OCI-LY7 (cell line): ENCODE measurements at regions not wholly inside any gene's neighbourhood (a gene's known extent, or its start where the extent isn't known, plus 50 kb on each side); places are given as distances from the start of the nearest gene placed in this dataset.
A peak's percentile ranks its signal among the peaks of the same experiment; 100 is the strongest.
"Not testable (repeated sequence)": the region's sequence is repeated elsewhere in the genome, so short reads cannot be mapped to it uniquely, and the experiment has no call there.

ENCODE experiments used
- BruUV-seq: library from RNA; stranded (reverse); fragments of 400-500 nt; replicated peaks from 2 replicates; lab custom pipeline; 2021; lab: Mats Ljungman, UMichigan
- CTCF ChIA-PET: fragments of 300-600 bp; sonication (Branson Sonifier 250); formaldehyde crosslinking; loops from one replicate; lab custom pipeline; 2022; ENCODE audit warnings: antibody characterized with exemption; ENCODE audit not compliant: unreplicated experiment; lab: Charles Lee
- POLR2A ChIA-PET: fragments of 300-600 bp; sonication (Branson Sonifier 250); formaldehyde crosslinking; loops from one replicate; lab custom pipeline; 2022; ENCODE audit warnings: antibody characterized with exemption; lab: Charles Lee
- DNase-seq: peaks from one replicate; pipeline ENCODE4 v3.0.0-alpha.2; 2015; ENCODE audit warnings: low spot score
- H2AFZ ChIP-seq: fragments of 200-600 bp; sonication (generic), shearing (Covaris generic); 2 replicates; pipeline ENCODE4 v1.6.1; 2014; ENCODE audit warnings: mild to moderate bottlenecking, antibody characterized with exemption, low read length, moderate library complexity
- H3K27ac ChIP-seq: fragments of 200-600 bp; sonication (generic); 2 replicates; pipeline ENCODE4 v1.5.1; 2014; ENCODE audit warnings: mixed run types, low read depth, mild to moderate bottlenecking, moderate library complexity, low read length, inconsistent platforms; ENCODE audit not compliant: poor library complexity, severe bottlenecking
- H3K36me3 ChIP-seq: fragments of 200-600 bp; sonication (generic); 2 replicates; pipeline ENCODE4 v1.6.1; 2014; ENCODE audit warnings: mild to moderate bottlenecking, antibody characterized with exemption, low read length, moderate library complexity, mixed read lengths; ENCODE audit not compliant: insufficient read depth
- H3K4me1 ChIP-seq: fragments of 200-600 bp; sonication (generic); 2 replicates; pipeline ENCODE4 v1.5.1; 2014; ENCODE audit warnings: mild to moderate bottlenecking, low read length; ENCODE audit not compliant: insufficient read depth, poor library complexity, severe bottlenecking
- H3K4me2 ChIP-seq: fragments of 200-600 bp; sonication (generic); 2 replicates; pipeline ENCODE4 v1.6.1; 2014; ENCODE audit warnings: mild to moderate bottlenecking, low read length
- H3K4me3 ChIP-seq: fragments of 200-600 bp; sonication (generic); 2 replicates; pipeline ENCODE4 v1.5.1; 2014; ENCODE audit warnings: mild to moderate bottlenecking, low read depth, low read length; ENCODE audit not compliant: poor library complexity, severe bottlenecking
- H3K79me2 ChIP-seq: fragments of 200-600 bp; sonication (generic); 2 replicates; pipeline ENCODE4 v1.6.1; 2016; ENCODE audit warnings: low read depth, mild to moderate bottlenecking, low read length, moderate library complexity, mixed read lengths; ENCODE audit not compliant: insufficient read depth
- H3K9me2 ChIP-seq: fragments of 200-600 bp; sonication (generic); 2 replicates; pipeline ENCODE4 v1.6.1; 2016; ENCODE audit warnings: mild to moderate bottlenecking, low read length, mixed read lengths; ENCODE audit not compliant: insufficient read depth
- H3K9me3 ChIP-seq: fragments of 200-600 bp; sonication (generic); 2 replicates; pipeline ENCODE4 v1.6.1; 2014; ENCODE audit warnings: mild to moderate bottlenecking, mixed run types, low read length, mixed read lengths
- H4K20me1 ChIP-seq: fragments of 200-600 bp; sonication (generic); 2 replicates; pipeline ENCODE4 v1.6.1; 2014; ENCODE audit warnings: mild to moderate bottlenecking, antibody characterized with exemption, low read length, moderate library complexity, mixed read lengths; ENCODE audit not compliant: insufficient read depth
- CTCF ChIP-seq: fragments of 200-600 bp; sonication (generic); conservative IDR thresholded peaks from 2 replicates; pipeline ENCODE4 v1.5.1; 2014; ENCODE audit warnings: mild to moderate bottlenecking, antibody characterized with exemption, low read length, moderate library complexity, mixed read lengths
- EZH2phosphoT487 ChIP-seq: fragments of 200-600 bp; sonication (generic); IDR thresholded peaks from 2 replicates; pipeline ENCODE4 v1.6.1; 2018; ENCODE audit warnings: low read depth, borderline replicate concordance, mild to moderate bottlenecking, mixed run types, antibody characterized with exemption, low read length, moderate library complexity, mixed read lengths
- intact Hi-C: fragments of 100-400 bp; cut with micrococcal nuclease; formaldehyde crosslinking; loops from one replicate; pipeline ENCODE4 v1.10.0; 2022; ENCODE audit not compliant: unreplicated experiment

- H4K20me1 ChIP-seq: no peaks in the 10 kb centered on the region
- no peaks in the 10 kb centered on the region for H3K9me2 ChIP-seq
- H3K27ac ChIP-seq: no peak overlapping the region
- ChIA-PET POLR2A (no interaction called here), CTCF (no interaction called here)
- no peaks in the 10 kb centered on the region for H3K4me1 ChIP-seq
- H3K36me3 ChIP-seq: no peaks in the 10 kb centered on the region
- H3K79me2 ChIP-seq: no peaks in the 10 kb centered on the region
- no peak overlapping the region for H3K4me2 ChIP-seq
- no peak overlapping the region for H3K4me3 ChIP-seq
- no peaks in the 10 kb centered on the region for H3K9me3 ChIP-seq
- no TSS peak for BruUV-seq
- intact Hi-C loops: no loop called here
- DNase-seq: no peak
- H2AFZ ChIP-seq: no peak overlapping the region
- no peak for TF ChIP-seq CTCF
- no peak for TF ChIP-seq EZH2phosphoT487
Observed at GRCh38 chr12:40444174-40444573, 219.4 kb downstream of the LRRK2 start.

DNA sequence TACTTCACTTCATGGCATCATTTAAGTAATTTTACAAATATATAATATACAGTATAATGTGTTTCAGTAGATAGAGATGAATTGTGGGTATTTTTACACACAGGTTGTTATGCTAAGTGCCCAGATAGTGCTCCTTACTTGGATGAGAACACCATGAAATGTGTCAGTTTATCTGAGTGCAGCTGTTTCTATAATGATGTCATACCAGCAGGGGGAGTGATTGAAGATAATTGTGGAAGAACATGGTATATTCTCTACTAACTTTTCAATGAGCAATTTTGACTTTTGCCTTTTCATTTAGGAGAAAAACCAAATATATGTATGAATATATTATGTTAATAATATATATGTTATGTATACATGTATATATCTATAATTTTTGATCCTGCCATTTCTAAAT is 221.6 kb downstream of the LRRK2 start:
- no peak overlapping the region for H3K27ac ChIP-seq
- ChIA-PET CTCF (no interaction called here), POLR2A (no interaction called here)
- H3K79me2 ChIP-seq: no peaks in the 10 kb centered on the region
- H3K4me1 ChIP-seq: no peaks in the 10 kb centered on the region
- no peak overlapping the region for H3K4me3 ChIP-seq
- no peaks in the 10 kb centered on the region for H3K9me2 ChIP-seq
- no peaks in the 10 kb centered on the region for H3K9me3 ChIP-seq
- no peak overlapping the region for H2AFZ ChIP-seq
- H3K36me3 ChIP-seq: no peaks in the 10 kb centered on the region
- no peak for TF ChIP-seq EZH2phosphoT487
- peak; percentile 76 for TF ChIP-seq CTCF
- intact Hi-C loops: no loop called here
- H3K4me2 ChIP-seq: no peak overlapping the region
- peak; percentile 47 for DNase-seq
- no TSS peak for BruUV-seq
- H4K20me1 ChIP-seq: no peaks in the 10 kb centered on the region

GRCh38 chr12:40448523-40448922 is 223.7 kb downstream of the LRRK2 start:
- H4K20me1 ChIP-seq, H3K9me2 ChIP-seq, H3K27ac ChIP-seq, DNase-seq, CTCF ChIA-PET, BruUV-seq, H3K79me2 ChIP-seq, H3K36me3 ChIP-seq, H3K4me1 ChIP-seq, H3K4me2 ChIP-seq, H3K9me3 ChIP-seq, H2AFZ ChIP-seq, H3K4me3 ChIP-seq, intact Hi-C loops: not testable (repeated sequence)
- POLR2A ChIA-PET: interaction anchor here (0.6 to 1.5 kb wide), 2 partner anchors 13 to 24 kb away, joined by 3 to 4 read pairs; no protein-coding TSS in a partner anchor
